IMR-90 (cell line): ENCODE measurements at regions not wholly inside any gene's neighbourhood (a gene's known extent, or its start where the extent isn't known, plus 50 kb on each side); places are given as distances from the start of the nearest gene placed in this dataset.

ENCODE experiments used
- ATAC-seq: fragments of 200-7000 bp; cut with Tn5 transposase; 2 replicates; pipeline ENCODE4 v1.9.1; 2020; ENCODE audit warnings: low read depth, mild to moderate bottlenecking, moderate library complexity
- BruUV-seq: library from RNA; stranded (reverse); fragments of 400-500 nt; replicated peaks from 2 replicates; lab custom pipeline; 2021; lab: Mats Ljungman, UMichigan
- CTCF ChIA-PET: fragments of 300-600 bp; formaldehyde crosslinking; extraction: SDS; loops from one replicate; lab custom pipeline; 2021; ENCODE audit warnings: antibody characterized with exemption; lab: Yijun Ruan, JAX
- POLR2A ChIA-PET: fragments of 300-600 bp; sonication (Branson Sonifier 250); formaldehyde crosslinking; loops from one replicate; lab custom pipeline; 2022; ENCODE audit warnings: antibody characterized with exemption; ENCODE audit not compliant: unreplicated experiment; lab: Charles Lee
- DNase-seq: peaks from one replicate; pipeline ENCODE4 v3.0.0; 2013
- H2AFZ ChIP-seq: replicated peaks from 2 replicates; pipeline ENCODE3; 2013; ENCODE audit warnings: low read length, mild to moderate bottlenecking; ENCODE audit not compliant: poor library complexity
- H2AK5ac ChIP-seq: 2 replicates; pipeline ENCODE4 v1.6.1; 2013; ENCODE audit warnings: low read depth, low read length, inconsistent platforms
- H2AK9ac ChIP-seq: replicated peaks from 2 replicates; pipeline ENCODE3; 2013; ENCODE audit warnings: mild to moderate bottlenecking, low read depth, low read length, moderate library complexity; ENCODE audit not compliant: poor library complexity
- H2BK120ac ChIP-seq: 2 replicates; pipeline ENCODE4 v1.6.1; 2013; ENCODE audit warnings: low read depth, low read length, inconsistent platforms
- H2BK15ac ChIP-seq: 3 replicates; pipeline ENCODE4 v1.6.1; 2013; ENCODE audit warnings: low read depth, low read length, inconsistent platforms
- H2BK20ac ChIP-seq: 2 replicates; pipeline ENCODE4 v1.6.1; 2013; ENCODE audit warnings: low read depth, mild to moderate bottlenecking, inconsistent platforms, low read length, moderate library complexity
- H2BK5ac ChIP-seq: 2 replicates; pipeline ENCODE4 v1.6.1; 2013; ENCODE audit warnings: mild to moderate bottlenecking, low read depth, low read length, inconsistent platforms; ENCODE audit not compliant: poor library complexity, severe bottlenecking
- H3K14ac ChIP-seq: replicated peaks from 2 replicates; pipeline ENCODE4 v1.6.1; 2013; ENCODE audit warnings: low read depth, low read length, inconsistent platforms
- H3K18ac ChIP-seq: 2 replicates; pipeline ENCODE4 v1.6.1; 2013; ENCODE audit warnings: low read depth, low read length, control low read depth
- H3K23ac ChIP-seq: 2 replicates; pipeline ENCODE4 v1.6.1; 2013; ENCODE audit warnings: low read depth, low read length, inconsistent platforms
- H3K27ac ChIP-seq: 2 replicates; pipeline ENCODE4 v1.5.1; 2013; ENCODE audit warnings: mild to moderate bottlenecking, control low read depth, low read length; ENCODE audit not compliant: insufficient read depth
- H3K27me3 ChIP-seq: 2 replicates; pipeline ENCODE4 v1.6.1; 2013; ENCODE audit warnings: low read length; ENCODE audit not compliant: control insufficient read depth, insufficient read depth
- H3K36me3 ChIP-seq: 2 replicates; pipeline ENCODE4 v1.6.1; 2013; ENCODE audit warnings: low read length, mixed read lengths; ENCODE audit not compliant: control insufficient read depth, insufficient read depth
- H3K4ac ChIP-seq: 2 replicates; pipeline ENCODE4 v1.6.1; 2013; ENCODE audit warnings: low read depth, low read length, inconsistent platforms
- H3K4me1 ChIP-seq: 2 replicates; pipeline ENCODE4 v1.6.1; 2013; ENCODE audit warnings: low read length, mixed read lengths; ENCODE audit not compliant: control insufficient read depth, insufficient read depth
- H3K4me2 ChIP-seq: 2 replicates; pipeline ENCODE4 v1.6.1; 2013; ENCODE audit warnings: low read depth, mild to moderate bottlenecking, control low read depth, low read length, moderate library complexity
- H3K4me3 ChIP-seq: 2 replicates; pipeline ENCODE4 v1.5.1; 2013; ENCODE audit warnings: low read depth, mild to moderate bottlenecking, control low read depth, low read length, moderate library complexity; ENCODE audit not compliant: insufficient read depth
- H3K56ac ChIP-seq: 2 replicates; pipeline ENCODE4 v1.6.1; 2013; ENCODE audit warnings: low read length, inconsistent platforms; ENCODE audit not compliant: insufficient read depth; ENCODE audit errors: extremely low read depth
- H3K79me1 ChIP-seq, 2 experiments: 2 replicates each; pipeline ENCODE4 v1.6.1; 2013; ENCODE audit warnings: low read length in 2 of 2, inconsistent platforms in 1 of 2, low read depth in 1 of 2
- H3K9ac ChIP-seq: 2 replicates; pipeline ENCODE4 v1.6.1; 2013; ENCODE audit warnings: low read depth, low read length, control low read depth
- H3K9me1 ChIP-seq: 2 replicates; pipeline ENCODE4 v1.6.1; 2013; ENCODE audit warnings: low read length, inconsistent platforms; ENCODE audit not compliant: insufficient read depth
- H3K9me3 ChIP-seq: 2 replicates; pipeline ENCODE4 v1.6.1; 2013; ENCODE audit warnings: low read length; ENCODE audit not compliant: control insufficient read depth, insufficient read depth
- H4K20me1 ChIP-seq: 2 replicates; pipeline ENCODE4 v1.6.1; 2013; ENCODE audit warnings: low read length, inconsistent platforms; ENCODE audit not compliant: insufficient read depth
- H4K5ac ChIP-seq: 2 replicates; pipeline ENCODE4 v1.6.1; 2013; ENCODE audit warnings: mild to moderate bottlenecking, low read depth, low read length, control low read depth
- H4K8ac ChIP-seq, 2 experiments: 2 replicates each; pipeline ENCODE4 v1.6.1; 2013; ENCODE audit warnings: low read depth in 2 of 2, low read length in 2 of 2, control low read depth in 1 of 2, inconsistent platforms in 1 of 2
- H4K91ac ChIP-seq: 2 replicates; pipeline ENCODE4 v1.6.1; 2013; ENCODE audit warnings: low read depth, low read length, inconsistent platforms; ENCODE audit not compliant: insufficient read depth
- BHLHE40 ChIP-seq: fragments of 150-350 bp; IDR thresholded peaks from 2 replicates; pipeline ENCODE4 v1.6.1; 2016; ENCODE audit warnings: mild to moderate bottlenecking, low read depth, low read length
- CEBPB ChIP-seq: IDR thresholded peaks from 2 replicates; pipeline ENCODE4 v1.6.1; 2012; ENCODE audit warnings: low read depth, low read length, improper control_type of control experiment
- CHD1 ChIP-seq: IDR thresholded peaks from 2 replicates; pipeline ENCODE4 v1.6.1; 2012; ENCODE audit warnings: low read depth, low read length, improper control_type of control experiment
- CTCF ChIP-seq: conservative IDR thresholded peaks from 2 replicates; pipeline ENCODE4 v1.5.1; 2012; ENCODE audit warnings: mild to moderate bottlenecking, low read depth, low read length, improper control_type of control experiment
- ELK1 ChIP-seq: fragments of 150-350 bp; IDR thresholded peaks from 2 replicates; pipeline ENCODE4 v1.6.1; 2016; ENCODE audit warnings: low read depth, mild to moderate bottlenecking, low read length, moderate library complexity, borderline replicate concordance
- FOS ChIP-seq: fragments of 150-350 bp; IDR thresholded peaks from 2 replicates; pipeline ENCODE4 v1.6.1; 2016; ENCODE audit warnings: low read depth, low read length
- MAFK ChIP-seq: IDR thresholded peaks from 2 replicates; pipeline ENCODE4 v1.6.1; 2012; ENCODE audit warnings: low read depth, low read length, improper control_type of control experiment
- MAZ ChIP-seq: IDR thresholded peaks from 2 replicates; pipeline ENCODE4 v1.6.1; 2012; ENCODE audit warnings: low read depth, mild to moderate bottlenecking, low read length, improper control_type of control experiment, moderate library complexity, borderline replicate concordance
- MXI1 ChIP-seq: IDR thresholded peaks from 2 replicates; pipeline ENCODE4 v1.6.1; 2012; ENCODE audit warnings: low read depth, mild to moderate bottlenecking, low read length, moderate library complexity, borderline replicate concordance
- NFE2L2 ChIP-seq: fragments of 150-350 bp; IDR thresholded peaks from 2 replicates; pipeline ENCODE4 v1.6.1; 2016; ENCODE audit warnings: low read depth, mild to moderate bottlenecking, low read length
- POLR2A ChIP-seq: IDR thresholded peaks from 2 replicates; pipeline ENCODE4 v1.6.1; 2012; ENCODE audit warnings: mild to moderate bottlenecking, low read depth, low read length
- RAD21 ChIP-seq: IDR thresholded peaks from 2 replicates; pipeline ENCODE4 v1.6.1; 2012; ENCODE audit warnings: low read length, improper control_type of control experiment
- RCOR1 ChIP-seq: IDR thresholded peaks from 2 replicates; pipeline ENCODE4 v1.6.1; 2012; ENCODE audit warnings: mild to moderate bottlenecking, low read length, improper control_type of control experiment; ENCODE audit not compliant: insufficient replicate concordance
- RFX5 ChIP-seq: IDR thresholded peaks from 2 replicates; pipeline ENCODE4 v1.8.0; 2012; ENCODE audit warnings: low read depth, mild to moderate bottlenecking, low read length, moderate library complexity
- SMC3 ChIP-seq: fragments of 150-350 bp; IDR thresholded peaks from 2 replicates; pipeline ENCODE4 v1.6.1; 2016; ENCODE audit warnings: low read depth, mild to moderate bottlenecking, antibody characterized with exemption, low read length, moderate library complexity
- USF2 ChIP-seq: fragments of 150-350 bp; IDR thresholded peaks from 2 replicates; pipeline ENCODE4 v1.6.1; 2017; ENCODE audit warnings: mild to moderate bottlenecking, antibody characterized with exemption, low read length, low read depth
- WGBS, 2 experiments: methylation state at CpG; one replicate each; pipeline versions ENCODE4 v1.1.5 to v1.1.7; 2013; ENCODE audit warnings: missing lambda C conversion rate in 2 of 2; ENCODE audit not compliant: insufficient read length in 1 of 2; ENCODE audit errors: extremely low coverage in 2 of 2; 5-methylcytosine and 5-hydroxymethylcytosine counted together
- dilution Hi-C: fragments of 300-500 bp; cut with HindIII; formaldehyde crosslinking; loops from one replicate; pipeline ENCODE4 v1.14.3; 2018; ENCODE audit warnings: low sequenced_read_pairs; ENCODE audit not compliant: unreplicated experiment
- in situ Hi-C: fragments of 300-500 bp; cut with MboI; formaldehyde crosslinking; loops from 3 replicates; pipeline ENCODE4 v1.14.3; 2019; ENCODE audit warnings: low sequenced_read_pairs, inconsistent platforms, mixed read lengths
- intact Hi-C: fragments of 100-400 bp; cut with micrococcal nuclease; formaldehyde crosslinking; loops from 2 replicates; pipeline ENCODE4 v1.10.0; 2022

- no peak overlapping the region for H2BK5ac ChIP-seq
- no peak overlapping the region for H3K4me3 ChIP-seq
- CTCF ChIA-PET: no interaction called here
- H3K4ac ChIP-seq: no peak overlapping the region
- no peaks in the 10 kb centered on the region for H3K27me3 ChIP-seq
- H3K9ac ChIP-seq: no peak overlapping the region
- no peak overlapping the region for H3K27ac ChIP-seq
- no peak overlapping the region for H3K4me2 ChIP-seq
- H3K56ac ChIP-seq: no peak overlapping the region
- no peak overlapping the region for H2AFZ ChIP-seq
- H4K8ac ChIP-seq: no peak overlapping the region
- BruUV-seq: no TSS peak
- no peak for DNase-seq
- no peak overlapping the region for H2BK15ac ChIP-seq
- no peaks in the 10 kb centered on the region for H3K9me3 ChIP-seq
- dilution Hi-C loops (no loop called here), in situ Hi-C loops (loop anchor here (25.0 kb wide), 1 partner anchor 834 kb away; no protein-coding TSS in a partner anchor), intact Hi-C loops (no loop called here)
- no peak overlapping the region for H4K5ac ChIP-seq
- no peaks in the 10 kb centered on the region for H3K9me1 ChIP-seq
- no peak for ATAC-seq
- TF ChIP-seq MXI1 (no peak), USF2 (no peak), MAFK (no peak), RCOR1 (no peak), MAZ (no peak), BHLHE40 (no peak), CHD1 (no peak), POLR2A (no peak), RFX5 (no peak), CTCF (no peak), RAD21 (no peak), SMC3 (no peak), FOS (no peak), NFE2L2 (no peak), ELK1 (no peak), CEBPB (no peak)
- no peak overlapping the region for H2BK20ac ChIP-seq
- no peak overlapping the region for H3K18ac ChIP-seq
- H3K79me1 ChIP-seq: no peaks in the 10 kb centered on the region
- no peak overlapping the region for H2BK120ac ChIP-seq
- no peaks in the 10 kb centered on the region for H3K36me3 ChIP-seq
- POLR2A ChIA-PET: no interaction called here
- H3K4me1 ChIP-seq: no peaks in the 10 kb centered on the region
- no peaks in the 10 kb centered on the region for H4K20me1 ChIP-seq
- H3K14ac ChIP-seq: no peak overlapping the region
- H3K23ac ChIP-seq: no peak overlapping the region
- no peak overlapping the region for H2AK9ac ChIP-seq
- H2AK5ac ChIP-seq: no peak overlapping the region
- WGBS, 2 experiments: 57% methylated on average over 1 of the region's 2 CpGs; no CpG with 5 or more reads in 1 of the 2 experiments
- no peak overlapping the region for H4K91ac ChIP-seq
Observed at GRCh38 chr2:198653311-198653710, 804.4 kb downstream of the SATB2 start.
